ENCODE measurements at regions not wholly inside any gene's neighbourhood (a gene's known extent, or its start where the extent isn't known, plus 50 kb on each side); places are given as distances from the start of the nearest gene placed in this dataset.

GRCh38 chr1:34270181-34270580, 93.5 kb downstream of the C1orf94 start:
- no peak for DNase-seq (ENCODE audit: low read depth)

DNA sequence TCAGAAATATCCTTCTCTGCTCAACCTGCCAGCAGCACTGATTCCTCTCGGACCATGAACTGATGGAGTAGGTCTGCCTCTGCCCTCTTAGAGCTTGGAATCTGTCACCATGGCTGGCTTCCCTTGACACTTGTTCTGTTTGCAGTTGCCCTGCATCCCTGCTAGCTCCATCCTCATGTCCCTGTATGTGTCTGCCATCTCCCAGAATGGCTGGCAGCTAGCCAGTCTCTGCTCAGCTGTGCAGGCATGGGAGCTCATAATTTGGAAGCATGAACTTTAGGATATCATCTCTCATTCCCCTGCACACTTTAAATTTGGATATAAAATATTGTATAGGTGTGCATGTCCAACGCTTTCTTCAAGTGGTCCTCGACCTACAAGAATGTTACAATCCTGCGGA, 95.4 kb downstream of the C1orf94 start:
- no peak for DNase-seq (ENCODE audit: low read depth)

DNA sequence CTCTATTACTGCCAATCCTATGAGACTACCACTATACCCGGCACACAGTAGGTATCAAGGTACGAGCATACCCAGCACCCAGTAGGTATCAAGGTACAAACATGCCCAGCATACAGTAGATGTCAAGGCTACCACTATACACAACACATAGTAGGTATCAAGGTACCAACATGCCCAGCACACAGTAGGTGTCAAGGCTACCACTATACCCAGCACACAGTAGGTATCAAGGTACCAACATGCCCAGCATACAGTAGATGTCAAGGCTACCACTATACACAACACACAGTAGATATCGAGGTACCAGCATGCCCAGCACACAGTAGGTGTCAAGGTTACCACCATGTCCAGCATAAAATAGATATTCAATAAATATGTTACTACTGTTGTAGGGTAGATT, 98.4 kb downstream of the C1orf94 start:
- DNase-seq (ENCODE audit: low read depth): no peak

GRCh38 chr1:34276606-34277005, 99.9 kb downstream of the C1orf94 start:
- no peak for DNase-seq (ENCODE audit: low read depth)

GRCh38 chr1:34277150-34277549, 100.4 kb downstream of the C1orf94 start:
- DNase-seq (ENCODE audit: low read depth): no peak

- no peak for DNase-seq (ENCODE audit: low read depth)
Measured at GRCh38 chr1:34278211-34278610, 101.5 kb downstream of the C1orf94 start.

- DNase-seq (ENCODE audit: low read depth): no peak
Measured at GRCh38 chr1:34279971-34280370, 103.3 kb downstream of the C1orf94 start.

DNA sequence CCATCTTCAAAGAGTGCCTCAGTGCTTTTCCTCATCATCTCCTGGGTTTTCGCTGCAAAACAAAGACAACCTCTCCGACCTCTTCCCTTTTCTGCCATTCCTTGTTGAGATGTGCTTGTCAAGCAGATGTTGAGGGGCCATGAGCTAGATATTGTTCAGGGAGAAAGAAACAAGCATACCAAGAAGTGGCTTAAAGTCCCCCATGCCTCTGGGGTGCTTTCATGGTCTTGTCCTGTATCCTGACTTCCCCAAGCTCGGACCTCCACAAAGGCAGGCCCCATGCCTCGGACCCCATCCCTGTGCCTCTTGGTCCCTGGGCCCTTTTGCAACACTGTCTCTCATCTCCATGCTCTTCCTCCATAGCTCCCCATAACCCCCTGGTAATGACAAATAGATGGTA, 103.8 kb downstream of the C1orf94 start:
- no peak for DNase-seq (ENCODE audit: low read depth)

DNA sequence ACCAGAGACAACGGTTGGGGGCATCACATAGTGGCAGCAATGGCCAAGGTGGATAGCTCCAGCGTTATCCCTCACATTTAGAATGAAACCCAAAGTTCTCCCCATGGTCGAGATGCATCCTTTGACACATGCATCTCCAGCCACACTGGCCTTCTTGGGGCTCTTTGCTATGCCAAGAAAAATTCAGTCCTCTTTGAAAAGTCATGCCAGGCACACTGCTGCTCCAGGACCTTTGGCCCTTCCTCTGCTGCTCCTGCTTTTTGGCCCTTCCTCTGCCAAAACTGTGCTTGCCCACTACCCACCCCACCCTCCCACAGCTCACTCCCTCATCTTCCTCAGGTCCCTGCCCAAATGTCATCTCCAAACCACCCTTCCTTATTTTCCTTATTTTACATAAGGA, 106.4 kb downstream of the C1orf94 start:
- no peak for DNase-seq (ENCODE audit: low read depth)

DNA sequence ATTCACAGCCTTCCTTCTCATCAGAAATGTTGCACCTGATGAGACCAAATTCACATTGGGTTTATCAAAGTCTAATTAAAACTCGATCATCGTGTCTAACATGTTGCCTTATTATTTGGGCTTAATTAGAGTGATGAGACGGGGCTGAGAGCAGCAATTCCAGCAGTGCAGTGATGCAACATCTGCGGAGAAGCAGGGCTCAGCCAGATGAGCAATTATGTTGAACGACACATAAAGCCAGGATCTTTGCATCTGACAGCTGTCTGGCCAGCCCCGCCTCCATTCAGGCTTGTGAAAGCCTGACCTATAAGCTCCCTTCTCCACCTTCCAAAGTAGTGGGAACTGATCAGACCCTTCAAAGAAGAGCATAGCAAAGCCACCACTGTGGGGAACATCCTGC, 109.8 kb downstream of the C1orf94 start:
- DNase-seq (ENCODE audit: low read depth): no peak

DNA sequence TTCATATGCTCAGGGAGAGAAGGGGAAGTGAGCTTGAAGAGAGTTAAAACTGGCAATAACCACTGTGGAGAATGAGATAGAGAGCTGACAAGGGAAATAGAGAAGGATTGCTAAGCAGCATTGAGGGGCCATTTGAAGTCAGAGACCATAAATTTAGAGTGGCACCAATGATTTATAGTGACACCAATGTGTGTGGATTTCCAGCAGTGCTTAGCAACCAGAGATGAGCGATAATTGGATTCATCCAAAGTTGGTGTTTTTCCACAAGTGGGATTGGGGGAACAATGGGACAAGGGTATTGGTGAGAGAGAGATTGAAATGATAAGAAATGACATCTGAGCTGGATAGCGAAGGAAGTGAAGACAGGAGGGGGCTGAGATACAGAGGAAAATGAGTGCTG, 114.1 kb downstream of the C1orf94 start:
- DNase-seq (ENCODE audit: low read depth): no peak

DNA sequence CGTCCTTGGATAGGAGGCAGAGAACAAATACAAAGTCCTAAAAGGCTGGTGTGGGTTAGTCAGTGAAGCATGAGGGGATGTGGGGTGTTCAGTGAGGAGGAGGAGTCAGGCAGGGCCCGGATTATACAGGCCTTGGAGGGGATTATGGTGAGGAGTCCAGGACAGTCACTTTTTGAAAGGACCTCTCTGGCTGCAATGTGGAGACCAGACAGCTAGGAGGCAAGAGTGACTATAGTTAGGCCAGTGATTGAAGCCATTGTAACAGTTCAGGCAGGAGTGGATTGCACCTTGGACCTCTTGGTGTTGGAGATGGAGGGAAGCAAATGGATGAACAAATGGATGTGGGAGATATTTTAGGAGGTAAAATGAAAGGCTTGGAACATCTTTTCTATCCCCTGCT, 115.8 kb downstream of the C1orf94 start:
- DNase-seq (ENCODE audit: low read depth): no peak

DNA sequence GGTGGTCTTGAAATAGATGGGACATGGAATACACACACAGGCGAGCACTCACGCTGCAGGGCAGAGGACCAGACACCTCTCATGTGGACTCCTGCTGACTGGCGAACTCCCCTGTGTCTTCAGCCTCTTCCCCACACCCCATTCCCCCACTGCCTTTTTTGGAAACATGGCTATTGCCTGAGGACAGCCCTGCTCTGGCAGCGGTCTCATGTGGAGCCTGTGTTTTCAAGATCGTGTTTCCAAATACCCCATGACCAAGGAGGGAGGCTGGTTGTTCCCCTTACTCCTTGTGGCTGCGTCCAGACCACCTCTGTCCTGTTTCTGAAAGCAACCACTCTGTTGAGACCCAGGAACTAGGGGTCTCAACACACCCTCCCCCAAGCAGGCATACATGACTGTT, 119.4 kb downstream of the C1orf94 start:
- no peak for DNase-seq (ENCODE audit: low read depth)

DNA sequence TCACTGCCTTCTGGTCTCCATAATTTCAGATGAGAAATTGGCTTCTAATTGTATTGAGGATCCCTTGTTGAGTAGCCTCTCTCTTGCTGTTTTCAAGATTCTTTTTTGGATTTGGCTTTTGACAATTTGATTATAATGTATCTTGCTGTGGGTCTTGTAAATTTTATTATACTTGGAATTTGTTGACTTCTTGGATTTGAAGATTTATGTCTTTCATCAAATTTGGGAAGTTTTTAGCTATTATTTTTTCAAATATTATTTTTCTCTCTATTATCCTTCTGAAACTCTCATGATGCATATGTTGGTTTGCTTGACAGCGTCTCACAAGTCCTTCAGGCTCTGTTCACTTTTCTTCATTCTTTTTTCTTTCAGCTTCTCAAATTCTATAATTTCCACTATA, 126.1 kb downstream of the C1orf94 start:
- no peak for DNase-seq (ENCODE audit: low read depth)

- no peak for DNase-seq (ENCODE audit: low read depth)
Measured at GRCh38 chr1:34303218-34303617, 126.5 kb downstream of the C1orf94 start.

- no peak for DNase-seq (ENCODE audit: low read depth)
Measured at GRCh38 chr1:34306568-34306967, 129.9 kb downstream of the C1orf94 start.

GRCh38 chr1:34312359-34312758, 135.7 kb downstream of the C1orf94 start:
- DNase-seq (ENCODE audit: low read depth): no peak

GRCh38 chr1:34315974-34316373, 139.3 kb downstream of the C1orf94 start:
- no peak for DNase-seq (ENCODE audit: low read depth)

GRCh38 chr1:34316773-34317172, 140.1 kb downstream of the C1orf94 start:
- DNase-seq (ENCODE audit: low read depth): no peak

DNA sequence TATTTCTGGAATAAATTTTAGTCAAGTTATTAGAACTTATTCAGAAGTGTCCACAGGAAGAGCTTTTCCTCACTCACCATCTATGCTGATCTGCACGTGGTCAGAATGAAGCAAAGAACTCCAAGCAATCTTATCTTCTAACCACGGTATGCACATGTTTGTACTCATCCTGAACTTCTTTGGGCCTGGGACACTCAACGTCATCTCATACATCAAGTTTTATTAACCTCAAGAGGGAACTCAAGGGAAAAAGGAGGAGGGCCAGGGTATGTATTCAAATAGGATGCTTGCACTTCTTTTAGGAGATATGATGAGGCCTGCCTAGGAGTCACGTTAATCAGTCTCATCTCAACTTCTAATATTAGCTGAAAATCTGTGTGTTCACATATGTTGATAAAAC, 142.5 kb downstream of the C1orf94 start:
- DNase-seq (ENCODE audit: low read depth): no peak

DNA sequence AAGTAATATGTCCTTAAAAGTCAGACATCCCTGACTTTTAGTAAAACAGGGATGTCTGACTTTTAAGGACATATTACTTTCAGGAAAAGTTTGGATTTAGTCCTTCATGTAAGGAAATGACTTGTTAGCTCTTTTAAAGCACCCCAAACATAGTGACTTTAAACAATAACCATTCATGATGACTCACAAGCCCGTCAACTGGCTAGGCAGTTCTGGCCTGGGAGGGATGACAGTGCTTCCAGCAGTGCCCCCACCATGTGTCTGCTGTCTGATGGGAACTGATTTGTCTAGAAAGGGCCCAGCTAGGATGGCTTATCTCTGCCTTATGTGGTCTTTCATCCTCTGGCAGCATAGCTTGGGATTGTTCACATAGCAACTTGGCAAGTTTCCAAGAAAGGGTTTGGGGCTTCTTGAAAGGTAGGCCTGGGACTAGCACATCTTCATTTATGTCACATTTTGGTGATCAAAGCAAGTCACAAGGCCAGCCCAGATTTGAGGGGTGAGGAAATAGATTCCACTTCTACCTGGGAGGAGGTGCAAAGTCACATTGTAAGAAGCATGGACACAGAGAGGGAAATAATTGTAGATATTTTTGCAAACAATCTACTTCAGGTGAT, 143.5 kb downstream of the C1orf94 start:
- DNase-seq (ENCODE audit: low read depth): no peak

- DNase-seq (ENCODE audit: low read depth): no peak
Measured at GRCh38 chr1:34322969-34323368, 146.3 kb downstream of the C1orf94 start.

DNA sequence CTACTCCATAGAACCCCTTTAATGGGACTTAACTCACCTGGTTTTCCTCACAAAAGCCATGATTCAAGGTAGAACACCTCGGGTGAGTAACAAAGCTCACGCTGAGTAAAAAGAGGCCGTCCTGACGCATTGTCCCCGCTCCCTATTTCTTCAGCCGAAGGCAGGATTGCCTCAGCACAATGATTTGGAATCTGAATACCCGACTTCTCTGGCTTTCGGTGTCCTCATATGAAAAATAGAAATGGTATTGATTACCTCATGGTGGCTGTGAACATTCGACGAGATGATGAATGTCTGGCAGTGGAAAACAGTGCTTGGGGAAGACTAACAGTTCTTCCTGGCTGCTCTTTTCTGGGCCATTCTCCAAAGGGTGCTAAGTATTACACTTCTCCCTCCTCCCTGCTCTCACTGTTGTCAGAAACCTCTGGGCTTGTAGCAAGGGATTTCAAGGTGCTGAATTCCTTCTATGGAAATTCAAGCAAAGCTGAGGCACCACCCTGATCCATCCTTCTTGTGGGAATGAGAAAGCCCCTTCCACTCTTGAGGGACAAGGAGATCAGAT, 148.3 kb downstream of the C1orf94 start:
- DNase-seq (ENCODE audit: low read depth): no peak

DNA sequence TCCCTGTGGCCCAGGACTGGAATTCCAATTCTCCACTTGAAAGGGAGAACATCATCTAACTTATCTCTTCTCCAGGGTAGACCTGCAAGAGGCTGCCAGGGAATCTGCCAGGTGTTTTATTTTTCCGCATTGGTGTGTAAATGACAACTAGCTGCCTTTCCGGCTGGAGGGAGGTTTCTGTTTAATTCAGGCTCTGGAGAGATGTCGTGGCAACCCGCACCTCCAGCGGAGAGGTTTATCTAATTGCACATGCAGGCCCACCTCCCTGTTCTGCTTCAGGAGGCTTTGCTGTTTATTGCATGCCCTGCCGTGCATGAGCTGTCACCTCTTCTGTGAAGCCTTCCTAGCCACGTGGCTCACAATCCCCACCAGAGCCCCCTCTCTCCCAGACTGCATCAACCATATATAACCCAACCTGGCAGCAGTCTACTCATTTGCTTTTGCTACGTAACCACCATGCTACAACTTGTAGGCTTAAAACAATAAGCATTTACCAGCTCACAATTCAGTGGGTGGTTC, 151.6 kb downstream of the C1orf94 start:
- DNase-seq (ENCODE audit: low read depth): no peak

All from activated gamma-delta T cell treated with anti-CD3 and anti-CD28 coated beads, Interleukin-2, amount 50 U/mL, for 16 hours (primary cell).